HCT116 (cell line): ENCODE measurements at regions not wholly inside any gene's neighbourhood (a gene's known extent, or its start where the extent isn't known, plus 50 kb on each side); places are given as distances from the start of the nearest gene placed in this dataset.

Experiments
- CEBPB ChIP-seq: IDR thresholded peaks from 2 replicates; pipeline ENCODE4 v1.6.1; 2012; ENCODE audit warnings: low read depth
- CTCF ChIP-seq, 3 experiments: fragments of 200-600 bp in 1 of 3; sonication (generic) in 1 of 3; IDR thresholded peaks in 2 of 3; conservative IDR thresholded peaks in 1 of 3; 2 replicates each; pipeline ENCODE4 v1.5.1; 2012 to 2017; ENCODE audit warnings: low read depth in 2 of 3, low read length in 2 of 3, antibody characterized with exemption in 1 of 3, borderline replicate concordance in 1 of 3, control low read depth in 1 of 3, mild to moderate bottlenecking in 1 of 3, mixed read lengths in 1 of 3, mixed run types in 1 of 3, moderate library complexity in 1 of 3; ENCODE audit not compliant: insufficient read depth in 1 of 3
- EGR1 ChIP-seq: IDR thresholded peaks from 2 replicates; pipeline ENCODE4 v1.6.1; 2012; ENCODE audit warnings: low read depth
- EZH2 ChIP-seq: fragments of 200-600 bp; sonication (generic); IDR thresholded peaks from 2 replicates; pipeline ENCODE4 v1.6.1; 2017; ENCODE audit warnings: antibody characterized with exemption, mixed run types
- EZH2phosphoT487 ChIP-seq: fragments of 200-600 bp; IDR thresholded peaks from 2 replicates; pipeline ENCODE4 v1.6.1; 2018; ENCODE audit warnings: antibody characterized with exemption, borderline replicate concordance
- FOSL1 ChIP-seq: IDR thresholded peaks from 2 replicates; pipeline ENCODE4 v1.6.1; 2012; ENCODE audit warnings: low read depth
- MAX ChIP-seq: IDR thresholded peaks from 2 replicates; pipeline ENCODE4 v1.6.1; 2012
- POLR2A ChIP-seq: IDR thresholded peaks from 2 replicates; pipeline ENCODE4 v1.7.0; 2011; ENCODE audit warnings: borderline replicate concordance; ENCODE audit not compliant: insufficient read depth, insufficient read length; ENCODE audit errors: extremely low read depth
- RAD21 ChIP-seq: IDR thresholded peaks from 2 replicates; pipeline ENCODE4 v1.6.1; 2012; ENCODE audit warnings: low read depth, mild to moderate bottlenecking
- SIN3A ChIP-seq: IDR thresholded peaks from 2 replicates; pipeline ENCODE4 v1.6.1; 2012; ENCODE audit warnings: low read depth
- SRF ChIP-seq: IDR thresholded peaks from 2 replicates; pipeline ENCODE4 v1.6.1; 2012; ENCODE audit warnings: low read depth
- ZBTB33 ChIP-seq: IDR thresholded peaks from 2 replicates; pipeline ENCODE4 v1.6.1; 2011; ENCODE audit warnings: mild to moderate bottlenecking, low read length, moderate library complexity; ENCODE audit not compliant: insufficient replicate concordance; ENCODE audit errors: extremely low read depth
- ZFX ChIP-seq: fragments of 450-650 bp; IDR thresholded peaks from 2 replicates; pipeline ENCODE4 v1.6.1; 2017

- no peak for TF ChIP-seq ZBTB33
- no peak for TF ChIP-seq EZH2
- no peak for TF ChIP-seq CEBPB
- TF ChIP-seq POLR2A = no peak
- TF ChIP-seq CTCF (IDR thresholded peaks at IDR 0.05 in 2 of 3, conservative IDR thresholded peaks at IDR 0.05 in 1 of 3; ENCODE audit: borderline replicate concordance in 1 of 3, insufficient read depth in 1 of 3, low read depth in 2 of 3, low read length in 2 of 3) = no peak
- no peak for TF ChIP-seq SIN3A
- no peak for TF ChIP-seq MAX
- TF ChIP-seq EGR1 = no peak
- TF ChIP-seq EZH2phosphoT487 = no peak
- no peak for TF ChIP-seq RAD21
- TF ChIP-seq ZFX = no peak
- no peak for TF ChIP-seq SRF
- TF ChIP-seq FOSL1 = no peak
Observed at GRCh38 chr10:75303045-75303777, 67.5 kb upstream of the COMTD1 start.
